HCT116 (cell line): ENCODE measurements at regions not wholly inside any gene's neighbourhood (a gene's known extent, or its start where the extent isn't known, plus 50 kb on each side); places are given as distances from the start of the nearest gene placed in this dataset.

Source experiments
- ATAC-seq: fragments of 200-7000 bp; cut with Tn5 transposase; 2 replicates; pipeline ENCODE4 v1.9.1; 2020; ENCODE audit warnings: mild to moderate bottlenecking, moderate library complexity
- BruUV-seq: library from RNA; stranded (reverse); fragments of 400-500 nt; replicated peaks from 2 replicates; lab custom pipeline; 2021; lab: Mats Ljungman, UMichigan
- CTCF ChIA-PET: fragments of 300-600 bp; sonication (Branson Sonifier 250); formaldehyde crosslinking; loops from one replicate; lab custom pipeline; 2021; ENCODE audit warnings: antibody characterized with exemption; lab: Charles Lee
- POLR2A ChIA-PET: fragments of 300-600, 350-600 bp; sonication (Branson Sonifier 250); formaldehyde crosslinking; loops from one replicate; lab custom pipeline; 2021; ENCODE audit warnings: antibody characterized with exemption; lab: Charles Lee
- RAD21 ChIA-PET, 2 experiments: fragments of 300-600 bp; sonication (Branson Sonifier 250); formaldehyde crosslinking; loops; one replicate each; lab custom pipeline; 2023; ENCODE audit warnings: low total read pairs in 2 of 2; ENCODE audit not compliant: uncharacterized antibody in 2 of 2, unreplicated experiment in 2 of 2, low non-redundant PET in 1 of 2; lab: Charles Lee
- DNase-seq: peaks from one replicate; pipeline ENCODE4 v3.0.0-alpha.2; 2010; ENCODE audit warnings: low read depth, low spot score
- H2AFZ ChIP-seq: fragments of 200-600 bp; shearing (Covaris generic), sonication (generic); 2 replicates; pipeline ENCODE4 v1.6.1; 2017; ENCODE audit warnings: low read depth, mixed run types, mixed read lengths, antibody characterized with exemption, low read length; ENCODE audit not compliant: poor library complexity, severe bottlenecking
- H3K27ac ChIP-seq: 2 replicates; pipeline ENCODE4 v1.5.1; 2012; ENCODE audit warnings: low read depth, low read length
- H3K27me3 ChIP-seq: fragments of 200-600 bp; sonication (generic); 2 replicates; pipeline ENCODE4 v1.6.1; 2016; ENCODE audit warnings: mixed run types, low read length, mixed read lengths; ENCODE audit not compliant: insufficient read depth
- H3K36me3 ChIP-seq, 2 experiments: fragments of 200-500 bp in 1 of 2; fragments of 200-600 bp in 1 of 2; sonication (Bioruptor generic) in 1 of 2; sonication (generic) in 1 of 2; 2 replicates each; pipeline versions ENCODE4 v1.5.1 to v1.6.1; 2014 to 2016; ENCODE audit warnings: low read length in 2 of 2, inconsistent platforms in 1 of 2, mixed read lengths in 1 of 2, mixed run types in 1 of 2; ENCODE audit not compliant: insufficient read depth in 2 of 2, control insufficient read depth in 1 of 2
- H3K4me1 ChIP-seq, 2 experiments: fragments of 200-600 bp in 1 of 2; sonication (generic) in 1 of 2; 2 replicates each; pipeline versions ENCODE4 v1.5.1 to v1.6.1; 2012 to 2017; ENCODE audit warnings: low read length in 2 of 2, inconsistent platforms in 1 of 2, mild to moderate bottlenecking in 1 of 2, mixed read lengths in 1 of 2, mixed run types in 1 of 2, moderate library complexity in 1 of 2; ENCODE audit not compliant: insufficient read depth in 2 of 2, control insufficient read depth in 1 of 2
- H3K4me2 ChIP-seq: fragments of 200-600 bp; sonication (generic); 2 replicates; pipeline ENCODE4 v1.6.1; 2017; ENCODE audit warnings: mixed run types, low read length, mixed read lengths
- H3K4me3 ChIP-seq, 2 experiments: fragments of 200-600 bp in 1 of 2; sonication (generic) in 1 of 2; replicated peaks in 1 of 2; 2 replicates each; pipeline ENCODE4 v1.5.1; 2011 to 2016; ENCODE audit warnings: low read length in 2 of 2, control low read depth in 1 of 2, low read depth in 1 of 2, mild to moderate bottlenecking in 1 of 2, mixed read lengths in 1 of 2, mixed run types in 1 of 2
- H3K79me2 ChIP-seq: fragments of 200-600 bp; sonication (generic); 2 replicates; pipeline ENCODE4 v1.6.1; 2017; ENCODE audit warnings: mild to moderate bottlenecking, mixed run types, low read length, moderate library complexity, mixed read lengths; ENCODE audit not compliant: insufficient read depth
- H3K9ac ChIP-seq: fragments of 200-600 bp; sonication (generic); 2 replicates; pipeline ENCODE4 v1.6.1; 2016; ENCODE audit warnings: low read length, mixed read lengths
- H3K9me2 ChIP-seq: fragments of 200-600 bp; sonication (generic), shearing (Covaris generic); 2 replicates; pipeline ENCODE4 v1.6.1; 2017; ENCODE audit warnings: mixed run types, mild to moderate bottlenecking, moderate library complexity; ENCODE audit not compliant: insufficient read depth
- H3K9me3 ChIP-seq, 2 experiments: fragments of 200-500 bp in 1 of 2; fragments of 200-600 bp in 1 of 2; sonication (Bioruptor generic) in 1 of 2; sonication (generic) in 1 of 2; 2 replicates each; pipeline ENCODE4 v1.6.1; 2014 to 2017; ENCODE audit warnings: low read length in 2 of 2, mixed read lengths in 2 of 2, inconsistent platforms in 1 of 2, low read depth in 1 of 2, mild to moderate bottlenecking in 1 of 2, mixed run types in 1 of 2, moderate library complexity in 1 of 2; ENCODE audit not compliant: control insufficient read depth in 1 of 2, insufficient read depth in 1 of 2
- H4K20me1 ChIP-seq: fragments of 200-600 bp; sonication (generic), shearing (Covaris generic); 2 replicates; pipeline ENCODE4 v1.6.1; 2017; ENCODE audit warnings: mixed run types, mild to moderate bottlenecking, moderate library complexity; ENCODE audit not compliant: insufficient read depth
- ATF3 ChIP-seq: IDR thresholded peaks from 2 replicates; pipeline ENCODE4 v1.6.1; 2012
- FOSL1 ChIP-seq: IDR thresholded peaks from 2 replicates; pipeline ENCODE4 v1.6.1; 2012; ENCODE audit warnings: low read depth
- POLR2AphosphoS5 ChIP-seq: IDR thresholded peaks from 2 replicates; pipeline ENCODE4 v1.6.1; 2011; ENCODE audit warnings: mild to moderate bottlenecking, low read depth, low read length, moderate library complexity
- REST ChIP-seq: IDR thresholded peaks from 2 replicates; pipeline ENCODE4 v1.6.1; 2012; ENCODE audit warnings: low read depth
- SP1 ChIP-seq: IDR thresholded peaks from 2 replicates; pipeline ENCODE4 v1.6.1; 2012; ENCODE audit warnings: low read depth
- intact Hi-C: fragments of 100-400 bp; cut with micrococcal nuclease; formaldehyde crosslinking; loops from 2 replicates; pipeline ENCODE4 v1.10.0; 2022

GRCh38 chr13:111006506-111007031 lies 91.7 kb upstream of the ANKRD10 start:
- Histone ChIP-seq H3K4me1 (peaks cover 9 to 42% of the 10 kb centered on the region in 2 experiments), H3K9me3 (no peaks in the 10 kb centered on the region), H3K9ac (peak overlapping the region; percentile 43), H3K4me2 (peak overlapping the region; percentile 60), H3K9me2 (no peaks in the 10 kb centered on the region), H3K4me3 (no peak overlapping the region), H2AFZ (peak overlapping the region; percentile 42), H3K27me3 (no peaks in the 10 kb centered on the region), H3K27ac (peak overlapping the region; percentile 43; the same call in 1 of the 2 replicates), H3K79me2 (no peaks in the 10 kb centered on the region), H3K36me3 (no peaks in the 10 kb centered on the region), H4K20me1 (no peaks in the 10 kb centered on the region)
- BruUV-seq, result no TSS peak
- ATAC-seq, result peak; percentile 57
- TF ChIP-seq ATF3, result no peak
- TF ChIP-seq FOSL1, result 0 out of 2 replicates have a peak, but pooled peaks have one; percentile 15
- TF ChIP-seq POLR2AphosphoS5, result 0 out of 2 replicates have a peak, but pooled peaks have one; percentile 11
- TF ChIP-seq SP1, result peak; percentile 6; the same call in 1 of the 2 replicates
- no peak for TF ChIP-seq REST
- RAD21 ChIA-PET, result no interaction called here
- intact Hi-C loops, result no loop called here
- no peak for DNase-seq
- CTCF ChIA-PET, result no interaction called here
- POLR2A ChIA-PET, result no interaction called here
